GM18861 (cell line): ENCODE measurements at regions not wholly inside any gene's neighbourhood (a gene's known extent, or its start where the extent isn't known, plus 50 kb on each side); places are given as distances from the start of the nearest gene placed in this dataset.
"Not testable (repeated sequence)": the region's sequence is repeated elsewhere in the genome, so short reads cannot be mapped to it uniquely, and the experiment has no call there.

Source experiments
- ATAC-seq: cut with Tn5 transposase; IDR thresholded peaks from one replicate; pipeline ENCODE4 v1.9.1; 2021; ENCODE audit not compliant: unreplicated experiment

GRCh38 chr2:203626952-203627681 is 79.3 kb upstream of the CD28 start:
- no peak for ATAC-seq

- ATAC-seq, result no peak
These were observed 76.7 kb upstream of the CD28 start for GRCh38 chr2:203629699-203630098.

GRCh38 chr2:203631068-203631757 is 75.2 kb upstream of the CD28 start:
- ATAC-seq, result no peak

- ATAC-seq, result no peak
These were observed 69.6 kb upstream of the CD28 start for GRCh38 chr2:203636588-203637470.

GRCh38 chr2:203637471-203638167 is 68.8 kb upstream of the CD28 start:
- ATAC-seq, result no peak

GRCh38 chr2:203641865-203642264 is 64.6 kb upstream of the CD28 start:
- ATAC-seq, result not testable (repeated sequence)

- ATAC-seq, result not testable (repeated sequence)
These were observed 63.6 kb upstream of the CD28 start for GRCh38 chr2:203642841-203643240.

GRCh38 chr2:203645831-203646230 is 60.6 kb upstream of the CD28 start:
- no peak for ATAC-seq

GRCh38 chr2:203646266-203646864 is 60.1 kb upstream of the CD28 start:
- ATAC-seq, result no peak

GRCh38 chr2:203646961-203647360 is 59.5 kb upstream of the CD28 start:
- no peak for ATAC-seq

- ATAC-seq, result no peak
These were observed 58.9 kb upstream of the CD28 start for GRCh38 chr2:203647579-203647978.

GRCh38 chr2:203648273-203648672 is 58.2 kb upstream of the CD28 start:
- no peak for ATAC-seq

GRCh38 chr2:203649176-203649814 is 57.1 kb upstream of the CD28 start:
- ATAC-seq, result no peak

GRCh38 chr2:203650860-203651613 is 55.4 kb upstream of the CD28 start:
- no peak for ATAC-seq

GRCh38 chr2:203651621-203652020 is 54.8 kb upstream of the CD28 start:
- ATAC-seq, result no peak

- no peak for ATAC-seq
These were observed 51.6 kb upstream of the CD28 start for GRCh38 chr2:203654826-203655225.

GRCh38 chr2:203656522-203657287 is 49.7 kb upstream of the CD28 start:
- ATAC-seq, result no peak
